ENCODE measurements at regions not wholly inside any gene's neighbourhood (a gene's known extent, or its start where the extent isn't known, plus 50 kb on each side); places are given as distances from the start of the nearest gene placed in this dataset.
"Not testable (repeated sequence)": the region's sequence is repeated elsewhere in the genome, so short reads cannot be mapped to it uniquely, and the experiment has no call there.

GRCh38 chr17:34059423-34060220 lies 195.5 kb upstream of the CCL2 start:
- no peak overlapping the region for H3K4me3 Mint-ChIP-seq
- H3K36me3 Mint-ChIP-seq = no peaks in the 10 kb centered on the region
- DNase-seq = no peak
- H3K27ac Mint-ChIP-seq = no peak overlapping the region
- H3K27me3 Mint-ChIP-seq (ENCODE audit: low read depth in 3 of 3) = peaks cover 0 to 11% (median 3%) of the 10 kb centered on the region in 3 donors
- H3K9me3 Mint-ChIP-seq = peaks cover 0 to 3% (median 0%) of the 10 kb centered on the region in 6 donors
- H3K4me1 Mint-ChIP-seq = no peaks in the 10 kb centered on the region

GRCh38 chr17:34066528-34066927 lies 188.6 kb upstream of the CCL2 start:
- Mint-ChIP-seq H3K9me3 (no peaks in the 10 kb centered on the region), H3K36me3 (no peaks in the 10 kb centered on the region), H3K4me3 (no peak overlapping the region), H3K4me1 (no peaks in the 10 kb centered on the region), H3K27me3 (ENCODE audit: low read depth in 3 of 3) (peaks cover 0 to 10% (median 8%) of the 10 kb centered on the region in 3 donors), H3K27ac (no peak overlapping the region)
- DNase-seq = no peak

GRCh38 chr17:34067011-34067410 lies 188.1 kb upstream of the CCL2 start:
- no peak for DNase-seq
- H3K9me3 Mint-ChIP-seq = no peaks in the 10 kb centered on the region
- no peaks in the 10 kb centered on the region for H3K4me1 Mint-ChIP-seq
- H3K27ac Mint-ChIP-seq = no peak overlapping the region
- no peaks in the 10 kb centered on the region for H3K36me3 Mint-ChIP-seq
- no peak overlapping the region for H3K4me3 Mint-ChIP-seq
- peaks cover 0 to 10% (median 8%) of the 10 kb centered on the region in 3 donors for H3K27me3 Mint-ChIP-seq (ENCODE audit: low read depth in 3 of 3)

GRCh38 chr17:34068571-34068970 lies 186.5 kb upstream of the CCL2 start:
- Mint-ChIP-seq H3K4me3 (no peak overlapping the region), H3K36me3 (no peaks in the 10 kb centered on the region), H3K9me3 (no peaks in the 10 kb centered on the region), H3K27ac (no peak overlapping the region), H3K4me1 (no peaks in the 10 kb centered on the region), H3K27me3 (ENCODE audit: low read depth in 3 of 3) (peaks cover 0 to 10% (median 8%) of the 10 kb centered on the region in 3 donors)
- DNase-seq = no peak

- Mint-ChIP-seq H3K4me3 (no peak overlapping the region), H3K4me1 (no peaks in the 10 kb centered on the region), H3K9me3 (no peaks in the 10 kb centered on the region), H3K27ac (no peak overlapping the region), H3K36me3 (no peaks in the 10 kb centered on the region), H3K27me3 (ENCODE audit: low read depth in 3 of 3) (peaks cover 0 to 10% (median 1%) of the 10 kb centered on the region in 3 donors)
- DNase-seq = no peak
Measured at GRCh38 chr17:34070712-34071111, 184.4 kb upstream of the CCL2 start.

GRCh38 chr17:34071886-34072420 lies 183.1 kb upstream of the CCL2 start:
- H3K9me3 Mint-ChIP-seq = no peaks in the 10 kb centered on the region
- H3K27ac Mint-ChIP-seq = no peak overlapping the region
- H3K4me1 Mint-ChIP-seq = no peaks in the 10 kb centered on the region
- no peak overlapping the region for H3K4me3 Mint-ChIP-seq
- H3K27me3 Mint-ChIP-seq (ENCODE audit: low read depth in 3 of 3) = peaks cover 0 to 5% (median 1%) of the 10 kb centered on the region in 3 donors
- DNase-seq = no peak
- no peaks in the 10 kb centered on the region for H3K36me3 Mint-ChIP-seq

- H3K27ac Mint-ChIP-seq = no peak overlapping the region
- peaks cover 1 to 7% (median 2%) of the 10 kb centered on the region in 3 donors for H3K27me3 Mint-ChIP-seq (ENCODE audit: low read depth in 3 of 3)
- no peak for DNase-seq
- no peaks in the 10 kb centered on the region for H3K9me3 Mint-ChIP-seq
- no peak overlapping the region for H3K4me3 Mint-ChIP-seq
- no peaks in the 10 kb centered on the region for H3K4me1 Mint-ChIP-seq
- no peaks in the 10 kb centered on the region for H3K36me3 Mint-ChIP-seq
Measured at GRCh38 chr17:34075076-34075475, 180.0 kb upstream of the CCL2 start.

- Mint-ChIP-seq H3K9me3 (no peaks in the 10 kb centered on the region), H3K36me3 (no peaks in the 10 kb centered on the region), H3K27ac (no peak overlapping the region), H3K27me3 (ENCODE audit: low read depth in 3 of 3) (peaks cover 0 to 7% (median 2%) of the 10 kb centered on the region in 3 donors), H3K4me1 (no peaks in the 10 kb centered on the region), H3K4me3 (no peak overlapping the region)
- no peak for DNase-seq
Measured at GRCh38 chr17:34076743-34077631, 178.1 kb upstream of the CCL2 start.

- Mint-ChIP-seq H3K9me3 (peaks cover 0 to 1% (median 0%) of the 10 kb centered on the region in 6 donors), H3K4me1 (no peaks in the 10 kb centered on the region), H3K27ac (no peak overlapping the region), H3K36me3 (no peaks in the 10 kb centered on the region), H3K4me3 (no peak overlapping the region), H3K27me3 (ENCODE audit: low read depth in 3 of 3) (peaks cover 2 to 7% (median 2%) of the 10 kb centered on the region in 3 donors)
- DNase-seq = no peak
Measured at GRCh38 chr17:34081269-34081668, 173.8 kb upstream of the CCL2 start.

GRCh38 chr17:34082404-34082803 lies 172.7 kb upstream of the CCL2 start:
- Mint-ChIP-seq H3K27me3 (ENCODE audit: low read depth in 3 of 3) (peaks cover 2 to 9% (median 3%) of the 10 kb centered on the region in 3 donors), H3K27ac (no peak overlapping the region), H3K36me3 (no peaks in the 10 kb centered on the region), H3K9me3 (peaks cover 0 to 2% (median 0%) of the 10 kb centered on the region in 6 donors), H3K4me3 (no peak overlapping the region), H3K4me1 (no peaks in the 10 kb centered on the region)
- no peak for DNase-seq

GRCh38 chr17:34089042-34089441 lies 166.0 kb upstream of the CCL2 start:
- H3K27ac Mint-ChIP-seq, H3K4me1 Mint-ChIP-seq, DNase-seq, H3K36me3 Mint-ChIP-seq, H3K4me3 Mint-ChIP-seq, H3K9me3 Mint-ChIP-seq: not testable (repeated sequence)
- peaks cover 2 to 15% (median 9%) of the 10 kb centered on the region in 3 donors for H3K27me3 Mint-ChIP-seq (ENCODE audit: low read depth in 3 of 3)

GRCh38 chr17:34090593-34090992 lies 164.5 kb upstream of the CCL2 start:
- DNase-seq = no peak
- no peak overlapping the region for H3K27ac Mint-ChIP-seq
- no peaks in the 10 kb centered on the region for H3K36me3 Mint-ChIP-seq
- H3K4me3 Mint-ChIP-seq = no peak overlapping the region
- H3K9me3 Mint-ChIP-seq = peaks cover 0 to 2% (median 0%) of the 10 kb centered on the region in 6 donors
- no peaks in the 10 kb centered on the region for H3K4me1 Mint-ChIP-seq
- H3K27me3 Mint-ChIP-seq (ENCODE audit: low read depth in 3 of 3) = peaks cover 2 to 15% (median 9%) of the 10 kb centered on the region in 3 donors

- H3K27me3 Mint-ChIP-seq (ENCODE audit: low read depth in 3 of 3) = peaks cover 3 to 15% (median 5%) of the 10 kb centered on the region in 3 donors
- no peak overlapping the region for H3K27ac Mint-ChIP-seq
- no peaks in the 10 kb centered on the region for H3K36me3 Mint-ChIP-seq
- H3K4me1 Mint-ChIP-seq = no peaks in the 10 kb centered on the region
- no peaks in the 10 kb centered on the region for H3K9me3 Mint-ChIP-seq
- no peak overlapping the region for H3K4me3 Mint-ChIP-seq
- DNase-seq = no peak
Measured at GRCh38 chr17:34091975-34092374, 163.1 kb upstream of the CCL2 start.

GRCh38 chr17:34095106-34095505 lies 160.0 kb upstream of the CCL2 start:
- no peaks in the 10 kb centered on the region for H3K36me3 Mint-ChIP-seq
- no peaks in the 10 kb centered on the region for H3K9me3 Mint-ChIP-seq
- DNase-seq = no peak
- H3K4me3 Mint-ChIP-seq = no peak overlapping the region
- H3K27ac Mint-ChIP-seq = no peak overlapping the region
- peaks cover 5 to 18% (median 7%) of the 10 kb centered on the region in 3 donors for H3K27me3 Mint-ChIP-seq (ENCODE audit: low read depth in 3 of 3)
- H3K4me1 Mint-ChIP-seq = no peaks in the 10 kb centered on the region

Data from immature natural killer cell (primary cell).